MM.1S (cell line): ENCODE measurements at regions not wholly inside any gene's neighbourhood (a gene's known extent, or its start where the extent isn't known, plus 50 kb on each side); places are given as distances from the start of the nearest gene placed in this dataset.

Experiments
- EZH2 ChIP-seq: fragments of 300-600 bp; sonication (generic); optimal IDR thresholded peaks from 2 replicates; pipeline ENCODE3; 2017; ENCODE audit warnings: low read depth, mild to moderate bottlenecking, antibody characterized with exemption, low read length, mixed read lengths
- EZH2phosphoT487 ChIP-seq: fragments of 300-600 bp; sonication (generic); IDR thresholded peaks from 2 replicates; pipeline ENCODE4 v1.6.1; 2018; ENCODE audit warnings: antibody characterized with exemption, low read length
- TF ChIP-seq, protein P1 (sequence below): fragments of 300-600 bp; sonication (generic); IDR thresholded peaks from 2 replicates; pipeline ENCODE4 v1.5.1; 2016; ENCODE audit warnings: antibody characterized with exemption, low read length, mixed read lengths

DNA sequence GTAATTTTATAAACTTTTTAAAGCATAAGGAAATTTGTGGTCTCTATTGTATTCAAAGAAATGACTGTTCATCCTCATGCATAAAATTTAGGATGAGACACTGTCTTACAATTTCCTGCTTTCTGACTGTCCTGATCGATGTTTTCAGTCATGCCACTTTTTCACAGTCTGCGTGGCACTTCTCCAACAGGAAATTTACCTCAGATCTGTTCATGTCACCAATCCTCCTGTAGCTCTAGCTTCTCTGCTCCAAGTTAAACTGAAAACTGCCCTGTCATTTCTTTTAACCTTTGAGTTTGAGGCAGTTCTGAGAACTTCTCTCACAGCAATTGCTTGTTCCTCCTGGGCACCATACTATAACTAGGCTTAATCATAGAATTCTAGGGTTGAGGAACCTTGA, 455.1 kb downstream of the EFNA5 start:
- no peak for TF ChIP-seq EZH2
- TF ChIP-seq, protein P1, sequence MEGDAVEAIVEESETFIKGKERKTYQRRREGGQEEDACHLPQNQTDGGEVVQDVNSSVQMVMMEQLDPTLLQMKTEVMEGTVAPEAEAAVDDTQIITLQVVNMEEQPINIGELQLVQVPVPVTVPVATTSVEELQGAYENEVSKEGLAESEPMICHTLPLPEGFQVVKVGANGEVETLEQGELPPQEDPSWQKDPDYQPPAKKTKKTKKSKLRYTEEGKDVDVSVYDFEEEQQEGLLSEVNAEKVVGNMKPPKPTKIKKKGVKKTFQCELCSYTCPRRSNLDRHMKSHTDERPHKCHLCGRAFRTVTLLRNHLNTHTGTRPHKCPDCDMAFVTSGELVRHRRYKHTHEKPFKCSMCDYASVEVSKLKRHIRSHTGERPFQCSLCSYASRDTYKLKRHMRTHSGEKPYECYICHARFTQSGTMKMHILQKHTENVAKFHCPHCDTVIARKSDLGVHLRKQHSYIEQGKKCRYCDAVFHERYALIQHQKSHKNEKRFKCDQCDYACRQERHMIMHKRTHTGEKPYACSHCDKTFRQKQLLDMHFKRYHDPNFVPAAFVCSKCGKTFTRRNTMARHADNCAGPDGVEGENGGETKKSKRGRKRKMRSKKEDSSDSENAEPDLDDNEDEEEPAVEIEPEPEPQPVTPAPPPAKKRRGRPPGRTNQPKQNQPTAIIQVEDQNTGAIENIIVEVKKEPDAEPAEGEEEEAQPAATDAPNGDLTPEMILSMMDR, result no peak
- no peak for TF ChIP-seq EZH2phosphoT487
